ENCODE measurements at regions not wholly inside any gene's neighbourhood (a gene's known extent, or its start where the extent isn't known, plus 50 kb on each side); places are given as distances from the start of the nearest gene placed in this dataset.

- TF ChIP-seq POLR2A (IDR thresholded peaks at IDR 0.05; ENCODE audit: low read depth, low read length) (no peak), TAF1 (IDR thresholded peaks at IDR 0.05; ENCODE audit: borderline replicate concordance, low read depth, low read length) (no peak)
Observed at GRCh38 chr21:35602811-35603362, 457.4 kb downstream of the SETD4 start.

Data from GM12892 (cell line).